ENCODE measurements at regions not wholly inside any gene's neighbourhood (a gene's known extent, or its start where the extent isn't known, plus 50 kb on each side); places are given as distances from the start of the nearest gene placed in this dataset.

GRCh38 chr6:6392214-6393068 is 72.0 kb upstream of the F13A1 start:
- TF ChIP-seq CTCF (conservative IDR thresholded peaks at IDR 0.05 in 1 of 2, IDR thresholded peaks at IDR 0.05 in 1 of 2; ENCODE audit: extremely low read depth in 1 of 2, insufficient read depth in 1 of 2, low read depth in 1 of 2, low read length in 2 of 2) (no peak), EZH2 (IDR thresholded peaks at IDR 0.05; ENCODE audit: borderline replicate concordance, low read length) (no peak)
